ENCODE measurements at regions not wholly inside any gene's neighbourhood (a gene's known extent, or its start where the extent isn't known, plus 50 kb on each side); places are given as distances from the start of the nearest gene placed in this dataset.

- TF ChIP-seq YY1 (IDR thresholded peaks at IDR 0.05; ENCODE audit: insufficient read depth, insufficient read length), result no peak
- TF ChIP-seq ZNF274 (IDR thresholded peaks at IDR 0.05; ENCODE audit: low read depth, low read length), result no peak
- TF ChIP-seq SUZ12 (IDR thresholded peaks at IDR 0.05; ENCODE audit: extremely low read depth, insufficient read depth, insufficient read length), result no peak
These were observed 370.0 kb upstream of the EEF2KMT start for GRCh38 chr16:5467552-5467951.
